NCI-H1105 treated with DMSO at 0.1 percent for 48 hours (cell line): ENCODE measurements at regions not wholly inside any gene's neighbourhood (a gene's known extent, or its start where the extent isn't known, plus 50 kb on each side); places are given as distances from the start of the nearest gene placed in this dataset.
"Not testable (repeated sequence)": the region's sequence is repeated elsewhere in the genome, so short reads cannot be mapped to it uniquely, and the experiment has no call there.

Source experiments
- DNase-seq: peaks from one replicate; lab custom pipeline; 2025; lab: John Stamatoyannopoulos, UW

GRCh38 chr11:37322333-37323194 lies 724.5 kb upstream of the RAG2 start:
- DNase-seq, result no peak

- no peak for DNase-seq
Measured at GRCh38 chr11:37320921-37321320, 722.9 kb upstream of the RAG2 start.

- DNase-seq, result no peak
Measured at GRCh38 chr11:37317803-37318202, 719.8 kb upstream of the RAG2 start.

- no peak for DNase-seq
Measured at GRCh38 chr11:37313266-37313665, 715.2 kb upstream of the RAG2 start.

GRCh38 chr11:37306563-37306962 lies 708.5 kb upstream of the RAG2 start:
- no peak for DNase-seq

- DNase-seq, result not testable (repeated sequence)
Measured at GRCh38 chr11:37301405-37301804, 703.4 kb upstream of the RAG2 start.

GRCh38 chr11:37298173-37298572 lies 700.1 kb upstream of the RAG2 start:
- DNase-seq, result no peak

GRCh38 chr11:37286890-37287289 lies 688.9 kb upstream of the RAG2 start:
- DNase-seq, result no peak

GRCh38 chr11:37282367-37282766 lies 684.3 kb upstream of the RAG2 start:
- no peak for DNase-seq

- no peak for DNase-seq
Measured at GRCh38 chr11:37280200-37280599, 682.2 kb upstream of the RAG2 start.

GRCh38 chr11:37277896-37278465 lies 679.9 kb upstream of the RAG2 start:
- no peak for DNase-seq

GRCh38 chr11:37264783-37265182 lies 666.7 kb upstream of the RAG2 start:
- no peak for DNase-seq

GRCh38 chr11:37264060-37264459 lies 666.0 kb upstream of the RAG2 start:
- DNase-seq, result no peak

- DNase-seq, result not testable (repeated sequence)
Measured at GRCh38 chr11:37263467-37263866, 665.4 kb upstream of the RAG2 start.

- no peak for DNase-seq
Measured at GRCh38 chr11:37259734-37260133, 661.7 kb upstream of the RAG2 start.

GRCh38 chr11:37248145-37248544 lies 650.1 kb upstream of the RAG2 start:
- no peak for DNase-seq

- not testable (repeated sequence) for DNase-seq
Measured at GRCh38 chr11:37246092-37246491, 648.1 kb upstream of the RAG2 start.

- no peak for DNase-seq
Measured at GRCh38 chr11:37230865-37231264, 632.8 kb upstream of the RAG2 start.

GRCh38 chr11:37223962-37224361 lies 625.9 kb upstream of the RAG2 start:
- no peak for DNase-seq

GRCh38 chr11:37203006-37203405 lies 605.0 kb upstream of the RAG2 start:
- DNase-seq, result no peak

GRCh38 chr11:37199082-37199481 lies 601.0 kb upstream of the RAG2 start:
- DNase-seq, result no peak

GRCh38 chr11:37184326-37184725 lies 586.3 kb upstream of the RAG2 start:
- DNase-seq, result no peak

GRCh38 chr11:37182031-37182430 lies 584.0 kb upstream of the RAG2 start:
- no peak for DNase-seq

GRCh38 chr11:37177721-37178120 lies 579.7 kb upstream of the RAG2 start:
- DNase-seq, result no peak
